ENCODE measurements at regions not wholly inside any gene's neighbourhood (a gene's known extent, or its start where the extent isn't known, plus 50 kb on each side); places are given as distances from the start of the nearest gene placed in this dataset.

GRCh38 chr1:219374046-219374566, 200.4 kb downstream of the LYPLAL1 start:
- no peak overlapping the region for H3K27ac ChIP-seq (ENCODE audit: low read depth, low read length, poor library complexity, severe bottlenecking)
- peaks cover 4% of the 10 kb centered on the region for H3K27me3 ChIP-seq (replicated peaks; ENCODE audit: insufficient read depth, low read depth, low read length, poor library complexity)
- BruUV-seq (replicated peaks), result no TSS peak
- DNase-seq (ENCODE audit: low spot score), result no peak
- ChIA-PET POLR2A (ENCODE audit: low non-redundant PET) (no interaction called here), CTCF (no interaction called here)
- intact Hi-C loops (cut with micrococcal nuclease; ENCODE audit: unreplicated experiment), result no loop called here
- peaks cover 15% of the 10 kb centered on the region for H3K4me1 ChIP-seq (ENCODE audit: insufficient read depth, low read length, poor library complexity, severe bottlenecking)
- no peak overlapping the region for H3K4me3 ChIP-seq (ENCODE audit: low read depth, low read length, poor library complexity, severe bottlenecking)
- no peaks in the 10 kb centered on the region for H3K36me3 ChIP-seq (ENCODE audit: insufficient read depth, low read length, poor library complexity, severe bottlenecking)
- no peak for TF ChIP-seq CTCF (conservative IDR thresholded peaks at IDR 0.05; ENCODE audit: low read depth, low read length)
- TF ChIP-seq EZH2 (IDR thresholded peaks at IDR 0.05; ENCODE audit: borderline replicate concordance, low read depth, low read length, poor library complexity, severe bottlenecking), result no peak
- H3K9me3 ChIP-seq (ENCODE audit: low read depth, low read length, poor library complexity, severe bottlenecking), result no peaks in the 10 kb centered on the region

- peaks cover 4% of the 10 kb centered on the region for H3K27me3 ChIP-seq (replicated peaks; ENCODE audit: insufficient read depth, low read depth, low read length, poor library complexity)
- ChIA-PET CTCF (no interaction called here), POLR2A (ENCODE audit: low non-redundant PET) (no interaction called here)
- H3K27ac ChIP-seq (ENCODE audit: low read depth, low read length, poor library complexity, severe bottlenecking), result no peak overlapping the region
- H3K4me3 ChIP-seq (ENCODE audit: low read depth, low read length, poor library complexity, severe bottlenecking), result no peak overlapping the region
- TF ChIP-seq CTCF (conservative IDR thresholded peaks at IDR 0.05; ENCODE audit: low read depth, low read length) (no peak), EZH2 (IDR thresholded peaks at IDR 0.05; ENCODE audit: borderline replicate concordance, low read depth, low read length, poor library complexity, severe bottlenecking) (no peak)
- no peaks in the 10 kb centered on the region for H3K36me3 ChIP-seq (ENCODE audit: insufficient read depth, low read length, poor library complexity, severe bottlenecking)
- peak; percentile 56 for DNase-seq (ENCODE audit: low spot score)
- H3K4me1 ChIP-seq (ENCODE audit: insufficient read depth, low read length, poor library complexity, severe bottlenecking), result peaks cover 15% of the 10 kb centered on the region
- no TSS peak for BruUV-seq (replicated peaks)
- no peaks in the 10 kb centered on the region for H3K9me3 ChIP-seq (ENCODE audit: low read depth, low read length, poor library complexity, severe bottlenecking)
- intact Hi-C loops (cut with micrococcal nuclease; ENCODE audit: unreplicated experiment), result no loop called here
Measured at GRCh38 chr1:219373616-219373935, 199.9 kb downstream of the LYPLAL1 start.

- ChIA-PET CTCF (no interaction called here), POLR2A (ENCODE audit: low non-redundant PET) (no interaction called here)
- Histone ChIP-seq H3K4me1 (ENCODE audit: insufficient read depth, low read length, poor library complexity, severe bottlenecking) (peaks cover 15% of the 10 kb centered on the region), H3K36me3 (ENCODE audit: insufficient read depth, low read length, poor library complexity, severe bottlenecking) (no peaks in the 10 kb centered on the region), H3K27ac (ENCODE audit: low read depth, low read length, poor library complexity, severe bottlenecking) (no peak overlapping the region), H3K4me3 (ENCODE audit: low read depth, low read length, poor library complexity, severe bottlenecking) (no peak overlapping the region), H3K9me3 (ENCODE audit: low read depth, low read length, poor library complexity, severe bottlenecking) (no peaks in the 10 kb centered on the region), H3K27me3 (replicated peaks; ENCODE audit: insufficient read depth, low read depth, low read length, poor library complexity) (peaks cover 4% of the 10 kb centered on the region)
- intact Hi-C loops (cut with micrococcal nuclease; ENCODE audit: unreplicated experiment), result no loop called here
- TF ChIP-seq EZH2 (IDR thresholded peaks at IDR 0.05; ENCODE audit: borderline replicate concordance, low read depth, low read length, poor library complexity, severe bottlenecking) (no peak), CTCF (conservative IDR thresholded peaks at IDR 0.05; ENCODE audit: low read depth, low read length) (no peak)
- no TSS peak for BruUV-seq (replicated peaks)
- peak; percentile 55 for DNase-seq (ENCODE audit: low spot score)
Measured at GRCh38 chr1:219372916-219373615, 199.4 kb downstream of the LYPLAL1 start.
